ENCODE measurements at regions not wholly inside any gene's neighbourhood (a gene's known extent, or its start where the extent isn't known, plus 50 kb on each side); places are given as distances from the start of the nearest gene placed in this dataset.

DNA sequence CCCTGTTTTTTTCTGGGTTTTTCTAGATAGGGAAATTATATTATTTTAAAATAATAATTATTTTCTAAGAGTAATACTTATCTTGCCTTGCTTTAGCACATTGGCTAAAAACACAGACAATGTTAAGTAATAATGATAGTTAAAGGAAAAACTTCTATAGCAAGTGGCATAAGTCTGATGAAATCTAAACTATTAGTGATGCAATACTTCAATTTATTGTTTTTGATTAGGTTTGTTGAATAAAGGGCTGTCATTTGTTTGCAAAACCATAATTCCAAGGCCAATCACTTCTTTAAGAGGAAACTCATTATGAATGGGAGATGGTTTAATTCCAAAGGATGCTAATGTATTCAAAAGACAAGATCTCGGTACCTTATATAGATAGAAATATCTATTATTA, 293.8 kb upstream of the FBXL7 start:
- DNase-seq (ENCODE audit: low spot score) = no peak

- peak; percentile 27 for DNase-seq (ENCODE audit: low spot score)
Observed at GRCh38 chr5:15203376-15203775, 296.6 kb upstream of the FBXL7 start.

- DNase-seq (ENCODE audit: low spot score) = peak; percentile 11
Observed at GRCh38 chr5:15191012-15191411, 309.0 kb upstream of the FBXL7 start.

DNA sequence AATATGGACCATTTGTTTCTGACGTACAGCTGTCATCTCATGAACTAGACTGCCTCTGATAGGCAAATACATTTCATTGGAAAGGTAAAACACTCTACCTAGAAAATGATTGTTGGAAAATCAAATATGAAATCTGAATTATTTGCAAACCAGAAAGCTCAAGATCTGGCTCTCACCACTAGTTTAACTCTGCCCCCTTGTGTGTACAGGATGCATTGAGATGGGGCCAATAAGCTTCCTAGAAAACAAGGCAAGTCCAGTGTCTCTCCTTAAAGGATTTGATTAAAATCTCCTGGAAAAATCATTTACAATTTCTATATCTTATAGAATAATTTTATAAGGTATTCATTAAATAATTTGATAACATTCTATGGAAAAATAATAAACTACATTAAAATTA, 311.9 kb upstream of the ANKH start:
- peak; percentile 8 for DNase-seq (ENCODE audit: low spot score)

- no peak for DNase-seq (ENCODE audit: low spot score)
Observed at GRCh38 chr5:15170173-15170572, 298.6 kb upstream of the ANKH start.

- no peak for DNase-seq (ENCODE audit: low spot score)
Observed at GRCh38 chr5:15168358-15168757, 296.8 kb upstream of the ANKH start.

GRCh38 chr5:15160091-15160490, 288.5 kb upstream of the ANKH start:
- DNase-seq (ENCODE audit: low spot score) = no peak

- DNase-seq (ENCODE audit: low spot score) = no peak
Observed at GRCh38 chr5:15159606-15160005, 288.0 kb upstream of the ANKH start.

DNA sequence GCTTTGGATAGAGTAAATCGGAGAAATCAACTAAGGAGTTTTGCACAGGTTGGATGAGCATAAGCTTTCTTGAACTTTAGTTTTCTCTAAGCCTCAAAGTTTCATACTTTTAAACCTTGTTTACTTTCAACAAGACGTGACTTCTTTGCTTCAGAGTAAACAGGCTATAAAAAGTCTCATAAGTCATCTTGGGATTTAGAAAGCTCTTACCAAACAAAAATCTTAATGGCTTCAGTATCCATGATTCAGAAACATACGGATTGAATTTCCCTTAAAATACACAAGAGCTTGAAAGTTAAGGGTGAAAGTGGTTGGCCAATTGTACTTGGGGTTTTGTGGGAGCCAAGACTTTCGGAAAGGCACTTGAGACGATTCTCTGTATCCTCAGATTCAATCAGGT, 270.9 kb upstream of the ANKH start:
- no peak for DNase-seq (ENCODE audit: low spot score)

GRCh38 chr5:15137414-15137813, 265.8 kb upstream of the ANKH start:
- no peak for DNase-seq (ENCODE audit: low spot score)

DNA sequence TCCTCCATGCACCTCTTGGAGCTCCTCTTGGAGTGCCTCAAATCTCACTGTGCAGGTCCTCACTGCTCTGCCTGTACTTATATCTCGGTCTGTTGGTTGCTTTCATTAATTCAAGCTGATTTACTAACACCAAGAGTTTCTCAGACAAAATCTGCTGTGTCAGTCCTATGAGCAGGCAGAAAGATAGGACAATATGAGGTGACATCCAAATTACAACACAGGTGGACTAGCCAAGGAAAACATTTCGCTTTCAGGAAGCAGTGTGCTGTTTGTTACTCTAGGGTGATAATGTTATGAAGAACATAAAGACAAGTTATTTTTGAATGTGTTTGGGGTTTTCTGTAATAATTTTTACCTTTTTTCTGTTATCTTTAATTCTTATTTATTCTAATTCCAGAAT, 264.1 kb upstream of the ANKH start:
- DNase-seq (ENCODE audit: low spot score) = no peak

DNA sequence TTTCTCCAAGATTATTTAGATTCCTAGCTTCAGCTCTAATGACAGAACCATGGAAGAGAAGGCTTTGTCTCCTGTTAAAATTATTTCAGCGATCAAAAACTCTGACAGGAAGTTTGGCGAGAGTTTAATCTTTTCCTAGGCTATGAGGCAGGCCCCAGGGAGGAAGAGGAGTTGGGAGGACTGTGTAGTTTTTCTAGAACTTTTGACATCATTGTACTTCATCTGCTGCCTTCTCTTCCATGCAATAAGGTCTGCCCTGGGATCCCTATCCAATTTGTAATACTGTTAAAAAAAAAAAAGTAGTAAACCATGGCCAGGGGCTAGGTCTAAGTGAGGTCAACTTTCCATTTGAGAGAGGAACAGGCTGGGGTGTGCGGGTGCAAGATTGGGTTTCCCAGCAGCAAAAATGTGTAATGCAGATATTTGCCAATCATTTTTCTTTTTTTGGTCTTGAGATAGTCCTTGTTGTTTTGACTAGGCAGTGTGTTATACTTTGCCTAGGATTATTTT, 261.9 kb upstream of the ANKH start:
- no peak for DNase-seq (ENCODE audit: low spot score)

DNA sequence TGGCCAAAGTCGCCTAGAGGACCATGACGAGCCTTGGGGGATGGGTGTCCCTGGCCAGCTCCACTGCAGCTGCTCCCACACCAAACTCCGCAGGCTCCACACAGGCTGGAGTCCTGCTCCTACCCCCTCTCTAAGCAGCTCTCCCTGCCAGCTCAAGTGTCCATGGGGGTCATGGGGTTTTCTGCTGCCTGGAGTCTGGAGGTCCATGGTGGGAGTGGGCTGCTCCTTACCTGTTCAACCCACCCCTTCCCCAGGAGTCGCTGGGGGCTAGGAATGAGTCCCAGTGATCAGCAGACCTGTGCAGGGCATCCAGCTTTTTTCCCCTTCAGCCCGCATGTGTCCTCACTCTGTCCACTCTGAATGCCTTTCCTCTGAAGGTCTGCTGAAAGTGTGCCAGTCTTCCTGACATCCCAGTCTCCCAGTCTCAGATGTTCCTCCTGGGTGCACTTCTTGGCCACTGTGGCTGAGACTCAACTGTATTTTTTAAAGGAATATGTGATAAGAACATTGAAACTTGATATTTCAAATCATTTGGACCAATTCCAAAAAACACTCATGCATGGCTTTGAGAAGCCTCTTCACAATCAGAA, 261.3 kb upstream of the ANKH start:
- no peak for DNase-seq (ENCODE audit: low spot score)

DNA sequence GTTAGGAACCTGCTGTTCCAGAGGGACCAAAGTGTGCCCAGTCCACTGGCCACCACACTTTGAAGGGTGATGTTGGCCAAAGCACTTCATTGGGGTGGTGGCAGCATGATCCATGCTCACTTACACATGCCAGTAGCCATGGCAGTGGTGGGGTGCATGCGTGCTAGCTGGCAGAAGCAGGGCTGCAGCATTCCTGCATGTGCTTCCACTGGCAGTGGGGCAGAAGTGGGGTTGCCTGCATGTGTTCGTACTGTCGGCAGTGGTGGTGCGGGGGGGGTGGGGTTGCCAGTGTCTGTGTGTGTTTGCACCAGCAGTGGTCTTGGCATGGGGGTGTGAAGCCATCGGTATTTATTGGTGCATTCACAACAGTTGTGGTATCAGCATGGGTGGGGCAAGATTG, 260.3 kb upstream of the ANKH start:
- no peak for DNase-seq (ENCODE audit: low spot score)

GRCh38 chr5:15124871-15125568, 253.4 kb upstream of the ANKH start:
- no peak for DNase-seq (ENCODE audit: low spot score)

DNA sequence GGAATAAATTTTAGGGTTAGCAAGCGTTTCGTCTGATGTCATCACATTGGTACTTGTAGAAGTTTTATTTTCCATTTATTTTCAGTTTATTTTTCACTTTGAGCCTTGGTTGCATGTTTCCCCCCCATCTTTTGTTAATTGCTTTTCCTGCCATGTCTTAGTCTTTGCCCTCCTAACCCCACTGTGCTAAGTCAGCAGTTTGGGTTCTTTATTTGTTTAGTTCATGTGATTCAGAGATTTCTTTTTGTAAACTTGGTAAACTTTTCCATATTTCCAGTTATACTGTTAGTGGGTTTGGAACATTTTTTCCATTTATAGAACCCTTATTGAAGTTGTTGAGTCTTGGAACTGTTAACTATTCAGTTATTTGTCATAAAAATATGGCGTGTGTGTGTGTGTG, 252.9 kb upstream of the ANKH start:
- no peak for DNase-seq (ENCODE audit: low spot score)

DNA sequence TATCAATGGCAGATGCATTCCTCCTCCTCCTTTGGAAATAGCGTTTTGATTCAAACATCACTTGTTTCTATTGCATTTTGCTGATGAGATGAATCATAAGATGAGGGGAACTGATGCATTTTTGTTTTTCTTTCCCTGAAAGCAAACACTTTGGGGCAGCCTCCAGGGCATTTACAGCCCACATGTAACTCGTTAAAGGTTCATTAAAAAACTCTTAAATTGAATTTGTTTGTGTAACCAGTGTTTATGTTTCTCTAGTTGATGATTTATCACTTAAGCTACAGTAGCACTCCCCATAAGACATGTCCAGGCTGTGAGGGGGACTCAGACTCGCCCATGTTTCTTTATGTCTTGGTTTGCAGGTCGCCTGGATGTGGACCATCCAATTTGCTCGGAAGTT, 246.1 kb upstream of the ANKH start:
- no peak for DNase-seq (ENCODE audit: low spot score)

DNA sequence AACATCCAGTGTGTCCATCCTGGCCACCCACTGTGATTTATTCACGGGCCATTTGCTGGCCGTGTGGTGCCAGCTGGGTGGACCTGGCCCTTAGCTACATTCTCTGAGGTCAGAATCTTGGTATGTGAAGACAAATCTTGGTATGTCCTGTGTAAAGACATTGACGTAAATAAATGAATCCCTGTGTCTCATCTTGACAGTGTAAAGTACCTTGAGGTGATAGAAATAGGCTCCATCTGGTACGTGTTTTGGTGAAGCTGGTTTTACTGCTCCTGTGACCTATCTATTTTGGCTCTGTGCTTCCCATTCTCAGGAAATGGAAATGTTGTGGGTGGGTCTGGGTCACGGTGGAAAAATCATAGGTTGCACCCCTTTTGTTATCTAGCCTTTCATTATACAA, 245.4 kb upstream of the ANKH start:
- DNase-seq (ENCODE audit: low spot score) = no peak

- no peak for DNase-seq (ENCODE audit: low spot score)
Observed at GRCh38 chr5:15106530-15107283, 235.1 kb upstream of the ANKH start.

DNA sequence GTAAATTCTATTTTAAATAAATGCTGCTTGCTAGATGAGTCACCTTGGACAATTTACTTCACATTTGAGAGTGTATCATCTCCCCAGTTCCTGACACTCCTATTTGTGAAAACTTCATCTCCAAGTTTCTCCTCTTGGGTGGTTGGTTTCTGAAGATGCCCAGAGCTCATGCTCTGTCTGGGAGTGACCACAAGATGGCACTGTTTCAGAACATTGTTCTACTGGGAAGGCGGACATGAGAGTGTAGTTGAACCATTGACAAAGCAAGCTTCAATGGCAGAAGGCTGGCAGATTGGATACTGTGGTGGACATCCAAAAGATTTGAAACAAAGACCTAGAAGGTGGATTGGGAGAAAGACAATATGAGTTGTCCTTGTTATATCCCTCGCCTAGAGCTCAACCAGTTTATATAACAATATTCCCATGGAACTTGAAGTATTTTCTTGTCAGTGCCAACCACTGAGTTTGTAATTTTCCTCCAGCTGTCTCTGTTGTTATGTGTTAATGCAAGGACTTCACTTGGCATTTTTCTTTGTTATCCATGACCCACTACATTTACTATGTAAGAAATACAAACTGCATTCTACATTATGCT, 234.3 kb upstream of the ANKH start:
- DNase-seq (ENCODE audit: low spot score) = peak; percentile 74

- no peak for DNase-seq (ENCODE audit: low spot score)
Observed at GRCh38 chr5:15103864-15104263, 232.3 kb upstream of the ANKH start.

DNA sequence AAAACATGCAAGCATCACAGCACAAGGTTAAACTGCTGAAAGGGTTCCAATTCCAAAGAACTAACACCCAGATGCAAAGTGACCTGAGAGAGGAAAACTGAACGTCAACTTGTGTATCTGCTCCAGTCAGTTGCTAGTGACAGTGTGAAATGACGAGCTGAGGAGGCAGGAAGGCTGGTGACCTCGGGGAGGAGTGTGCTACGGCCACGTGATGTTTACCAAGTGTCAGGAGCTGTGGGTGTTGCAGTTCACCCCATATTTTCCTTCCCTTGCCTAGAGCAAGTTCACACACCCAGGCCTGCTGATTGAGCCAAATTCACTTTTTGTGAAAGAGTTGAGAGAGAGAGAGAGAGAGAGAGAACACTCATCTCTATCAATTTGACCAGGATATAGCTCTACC, 231.6 kb upstream of the ANKH start:
- DNase-seq (ENCODE audit: low spot score) = no peak

DNA sequence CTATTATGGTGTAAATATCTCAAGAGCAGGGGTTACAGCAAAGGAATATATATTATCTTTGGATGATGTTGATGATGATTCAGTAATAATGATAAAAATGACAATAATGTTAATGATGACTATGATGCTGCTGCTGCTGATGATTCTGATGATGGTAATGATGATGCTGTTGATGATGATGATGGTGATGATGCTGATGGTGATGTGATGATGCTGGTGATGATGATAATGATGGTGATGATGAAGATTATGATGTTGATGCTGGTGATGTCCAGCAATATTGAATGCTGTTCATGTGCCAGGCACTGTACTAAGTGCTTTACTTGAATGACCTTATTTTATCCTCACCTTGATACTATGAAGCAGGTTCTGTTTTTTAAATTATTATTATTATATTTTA, 226.0 kb upstream of the ANKH start:
- no peak for DNase-seq (ENCODE audit: low spot score)

Measured in AG08396 (cell line).